ENCODE measurements at regions not wholly inside any gene's neighbourhood (a gene's known extent, or its start where the extent isn't known, plus 50 kb on each side); places are given as distances from the start of the nearest gene placed in this dataset.
A peak's percentile ranks its signal among the peaks of the same experiment; 100 is the strongest.

GRCh38 chr4:178271386-178271785 is 829.1 kb upstream of the AGA start:
- DNase-seq (ENCODE audit: low read depth) = no peak

GRCh38 chr4:178273168-178273567 is 830.9 kb upstream of the AGA start:
- no peak for DNase-seq (ENCODE audit: low read depth)

GRCh38 chr4:178275671-178276360 is 833.6 kb upstream of the AGA start:
- peak; percentile 8 for DNase-seq (ENCODE audit: low read depth)

GRCh38 chr4:178280362-178280761 is 838.1 kb upstream of the AGA start:
- DNase-seq (ENCODE audit: low read depth) = no peak

GRCh38 chr4:178288462-178288861 is 846.2 kb upstream of the AGA start:
- no peak for DNase-seq (ENCODE audit: low read depth)

GRCh38 chr4:178293601-178294000 is 851.4 kb upstream of the AGA start:
- peak; percentile 27 for DNase-seq (ENCODE audit: low read depth)

- peak; percentile 6 for DNase-seq (ENCODE audit: low read depth)
Measured at GRCh38 chr4:178296669-178297068, 854.4 kb upstream of the AGA start.

- DNase-seq (ENCODE audit: low read depth) = no peak
Measured at GRCh38 chr4:178306565-178306964, 864.3 kb upstream of the AGA start.

- peak; percentile 52 for DNase-seq (ENCODE audit: low read depth)
Measured at GRCh38 chr4:178309890-178310289, 867.7 kb upstream of the AGA start.

- no peak for DNase-seq (ENCODE audit: low read depth)
Measured at GRCh38 chr4:178311997-178312396, 869.8 kb upstream of the AGA start.

GRCh38 chr4:178314287-178314686 is 872.0 kb upstream of the AGA start:
- DNase-seq (ENCODE audit: low read depth) = no peak

GRCh38 chr4:178316211-178316610 is 874.0 kb upstream of the AGA start:
- no peak for DNase-seq (ENCODE audit: low read depth)

GRCh38 chr4:178320003-178320402 is 877.8 kb upstream of the AGA start:
- DNase-seq (ENCODE audit: low read depth) = no peak

- no peak for DNase-seq (ENCODE audit: low read depth)
Measured at GRCh38 chr4:178322524-178323183, 880.4 kb upstream of the AGA start.

- DNase-seq (ENCODE audit: low read depth) = peak; percentile 16
Measured at GRCh38 chr4:178329226-178329872, 887.1 kb upstream of the AGA start.

- no peak for DNase-seq (ENCODE audit: low read depth)
Measured at GRCh38 chr4:178333355-178333754, 891.1 kb upstream of the AGA start.

- DNase-seq (ENCODE audit: low read depth) = no peak
Measured at GRCh38 chr4:178339769-178340168, 897.5 kb upstream of the AGA start.

- no peak for DNase-seq (ENCODE audit: low read depth)
Measured at GRCh38 chr4:178340468-178340867, 898.2 kb upstream of the AGA start.

GRCh38 chr4:178344096-178344495 is 901.9 kb upstream of the AGA start:
- no peak for DNase-seq (ENCODE audit: low read depth)

GRCh38 chr4:178347111-178347510 is 904.9 kb upstream of the AGA start:
- DNase-seq (ENCODE audit: low read depth) = no peak

GRCh38 chr4:178349601-178350000 is 907.4 kb upstream of the AGA start:
- no peak for DNase-seq (ENCODE audit: low read depth)

GRCh38 chr4:178351185-178351584 is 908.9 kb upstream of the AGA start:
- DNase-seq (ENCODE audit: low read depth) = no peak

- no peak for DNase-seq (ENCODE audit: low read depth)
Measured at GRCh38 chr4:178356725-178357124, 914.5 kb upstream of the AGA start.

Data from HT1080 (cell line).